ENCODE measurements at regions not wholly inside any gene's neighbourhood (a gene's known extent, or its start where the extent isn't known, plus 50 kb on each side); places are given as distances from the start of the nearest gene placed in this dataset.

DNA sequence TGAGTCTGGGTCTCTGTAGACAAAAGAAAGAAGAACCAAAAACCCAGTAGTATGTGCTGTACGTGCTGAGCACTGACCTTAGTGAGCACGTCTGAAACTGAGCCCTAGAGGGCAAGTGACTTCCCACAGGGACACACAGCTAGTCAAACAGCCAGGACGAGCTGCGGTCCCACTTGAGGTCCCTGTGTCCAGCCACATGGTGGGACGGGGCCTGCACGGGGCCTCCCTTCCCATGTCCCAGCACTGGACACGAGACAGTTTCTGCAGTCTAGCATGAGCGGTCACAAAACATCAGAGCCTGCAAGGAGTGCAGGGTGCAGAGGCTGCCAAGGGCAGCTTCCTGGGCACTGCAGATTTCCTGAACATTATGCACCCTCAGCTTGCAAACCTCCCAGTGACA, 121.6 kb downstream of the NCOR2 start:
- no peak for DNase-seq (ENCODE audit: low read depth in 3 of 3, low spot score in 1 of 3)

GRCh38 chr12:124445121-124445718, 122.2 kb downstream of the NCOR2 start:
- DNase-seq (ENCODE audit: low read depth in 3 of 3, low spot score in 1 of 3): no peak

- no peak for DNase-seq (ENCODE audit: low read depth in 3 of 3, low spot score in 1 of 3)
Measured at GRCh38 chr12:124443931-124444712, 123.3 kb downstream of the NCOR2 start.

- no peak for DNase-seq (ENCODE audit: low read depth in 3 of 3, low spot score in 1 of 3)
Measured at GRCh38 chr12:124442772-124443445, 124.5 kb downstream of the NCOR2 start.

DNA sequence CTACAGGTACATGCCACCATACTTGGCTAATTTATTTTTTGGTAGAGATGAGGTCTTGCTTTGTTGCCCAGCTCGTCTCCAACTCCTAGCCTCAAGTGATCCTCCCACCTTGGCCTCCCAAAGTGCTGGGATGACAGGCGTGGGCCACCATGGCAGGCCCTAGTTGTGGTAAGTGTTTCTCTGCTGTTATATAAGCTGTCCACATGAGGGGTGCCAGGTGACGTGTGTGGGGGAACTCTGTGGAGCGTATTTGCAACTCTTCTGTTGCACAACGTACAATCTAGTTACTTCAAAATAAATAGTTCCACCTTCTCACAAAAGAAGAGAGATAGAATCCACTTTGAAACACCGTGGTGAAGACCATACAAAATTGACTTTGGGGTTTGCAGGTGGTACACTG, 125.1 kb downstream of the NCOR2 start:
- no peak for DNase-seq (ENCODE audit: low read depth in 3 of 3, low spot score in 1 of 3)

DNA sequence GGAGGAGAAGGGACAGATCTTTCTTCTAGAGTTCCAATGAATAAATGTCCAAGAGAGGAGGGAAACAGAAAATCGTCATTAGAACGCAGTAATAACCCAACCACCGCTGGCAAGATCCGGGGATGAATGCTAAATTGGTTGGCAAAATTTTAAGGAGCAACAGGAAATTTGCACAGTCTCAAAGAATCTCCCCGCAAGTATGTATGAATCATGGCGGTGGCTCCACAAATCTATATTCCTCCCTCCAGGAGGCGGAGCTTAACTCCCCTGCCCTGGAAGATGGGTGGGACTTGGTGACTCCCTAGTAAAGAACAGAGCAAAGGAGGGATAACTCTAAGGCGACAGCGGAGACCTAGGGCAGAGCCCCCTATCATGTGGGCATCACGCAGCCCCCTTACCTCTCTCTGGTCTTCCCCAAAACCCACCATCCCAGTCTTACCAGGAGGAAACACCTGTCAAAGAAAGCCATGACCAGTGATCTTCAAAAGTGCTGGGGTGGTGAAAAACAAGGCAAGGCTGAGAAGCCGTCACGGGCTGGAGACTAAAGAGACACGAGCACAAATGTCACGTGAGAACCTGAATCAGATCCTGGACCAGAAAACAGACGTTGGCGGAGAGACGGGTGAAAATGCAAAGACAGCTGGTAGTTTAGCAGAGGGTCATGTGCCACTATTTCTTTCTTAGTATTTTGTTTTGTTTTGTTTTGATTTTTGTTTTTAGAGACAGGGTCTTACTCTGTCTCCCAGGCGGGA, 125.8 kb downstream of the NCOR2 start:
- no peak for DNase-seq (ENCODE audit: low read depth in 3 of 3, low spot score in 1 of 3)

- no peak for DNase-seq (ENCODE audit: low read depth in 3 of 3, low spot score in 1 of 3)
Measured at GRCh38 chr12:124440841-124441381, 126.5 kb downstream of the NCOR2 start.

DNA sequence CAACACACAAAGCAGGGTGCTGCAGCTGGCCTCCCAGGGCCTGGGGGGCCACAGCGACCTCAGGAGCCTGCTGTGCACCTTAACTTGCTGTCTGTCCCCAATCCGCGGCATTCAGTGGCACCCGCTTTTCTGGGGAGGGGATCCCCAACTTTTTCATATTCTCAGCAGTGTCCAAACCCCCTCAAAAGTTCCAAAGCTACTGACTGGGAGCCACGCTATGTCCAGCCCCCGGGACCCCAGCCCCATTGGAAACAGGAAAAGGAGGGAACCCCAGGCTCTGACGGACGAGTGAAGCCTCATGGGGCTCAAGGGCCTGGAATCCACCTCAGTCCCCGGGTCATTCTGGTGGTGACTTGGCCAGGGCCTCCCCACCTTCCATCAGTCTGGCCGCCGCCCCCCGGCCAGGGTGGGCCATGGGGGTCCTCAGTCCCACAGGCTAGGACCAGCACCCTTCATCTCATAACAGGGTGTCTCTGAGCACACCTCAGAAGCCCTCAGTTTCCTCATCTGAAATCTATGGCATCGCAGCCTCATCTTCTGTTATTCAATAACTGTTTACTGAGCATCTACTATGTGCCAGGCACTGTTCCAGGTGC, 127.3 kb downstream of the NCOR2 start:
- no peak for DNase-seq (ENCODE audit: low read depth in 3 of 3, low spot score in 1 of 3)

DNA sequence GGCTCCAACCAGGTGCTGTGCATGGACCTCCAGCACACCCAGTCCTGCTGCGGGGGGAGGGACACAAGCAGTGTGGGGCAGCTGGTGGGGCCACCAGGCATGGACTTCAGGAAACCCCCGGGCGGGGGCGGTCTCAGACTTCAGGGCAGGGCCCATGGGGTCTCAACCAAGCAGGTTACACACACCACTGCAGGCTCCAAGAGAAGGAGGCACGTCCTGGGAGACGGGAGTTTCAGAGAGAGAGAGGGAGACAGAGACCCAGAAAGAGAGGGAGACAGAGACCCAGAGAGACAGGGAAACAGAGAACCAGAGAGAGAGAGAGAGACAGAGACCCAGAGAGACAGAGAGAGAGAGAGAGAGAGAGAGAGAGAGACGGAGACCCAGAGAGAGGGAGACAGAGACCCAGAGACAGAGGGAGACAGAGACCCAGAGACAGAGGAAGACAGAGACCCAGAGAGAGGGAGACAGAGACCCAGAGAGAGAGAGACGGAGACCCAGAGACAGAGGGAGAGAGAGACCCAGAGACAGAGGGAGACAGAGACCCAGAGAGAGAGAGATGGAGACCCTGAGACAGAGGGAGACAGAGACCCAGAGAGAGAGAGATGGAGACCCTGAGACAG, 128.9 kb downstream of the NCOR2 start:
- DNase-seq (ENCODE audit: low read depth in 3 of 3, low spot score in 1 of 3): no peak

DNA sequence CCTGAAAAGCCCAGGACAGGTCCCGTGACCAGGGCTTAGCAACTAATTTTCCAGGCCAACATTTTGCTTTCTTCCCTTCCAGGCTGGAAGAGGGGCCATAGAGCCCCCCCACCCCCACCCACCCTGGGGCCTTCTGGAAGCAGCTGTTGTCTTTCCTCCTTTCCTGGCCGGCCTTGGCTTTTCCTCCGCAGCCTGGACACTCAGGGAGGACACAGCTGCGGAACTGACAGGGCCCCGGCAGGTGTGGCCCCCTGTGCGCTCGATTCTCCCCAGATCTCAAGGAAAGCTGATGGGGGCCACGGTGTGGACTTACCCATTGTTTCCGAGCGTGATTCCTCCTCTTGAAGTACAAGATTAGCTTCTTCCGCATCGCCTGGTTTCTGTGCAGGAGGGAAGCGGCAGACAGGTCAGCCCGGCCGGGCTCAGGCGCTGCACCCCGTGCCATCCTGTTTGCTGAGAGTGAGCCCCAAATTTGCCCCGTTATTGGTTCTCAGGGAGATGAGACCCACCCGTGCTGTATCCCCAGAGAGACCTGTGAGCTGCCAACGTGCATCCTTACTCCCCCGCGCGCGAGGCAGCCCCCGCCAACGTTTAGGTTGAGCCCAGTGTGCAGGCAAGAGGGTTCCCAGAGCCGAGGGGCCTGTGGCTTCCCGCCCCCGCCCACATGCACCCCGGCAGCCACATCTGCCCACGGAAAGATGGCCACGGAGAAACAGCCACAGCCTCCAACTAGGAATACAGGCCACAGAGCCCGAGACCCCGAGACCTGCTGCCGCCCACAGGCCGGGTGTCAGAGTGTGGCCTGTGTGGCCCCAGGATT, 129.6 kb downstream of the NCOR2 start:
- DNase-seq (ENCODE audit: low read depth in 3 of 3, low spot score in 1 of 3): no peak

DNA sequence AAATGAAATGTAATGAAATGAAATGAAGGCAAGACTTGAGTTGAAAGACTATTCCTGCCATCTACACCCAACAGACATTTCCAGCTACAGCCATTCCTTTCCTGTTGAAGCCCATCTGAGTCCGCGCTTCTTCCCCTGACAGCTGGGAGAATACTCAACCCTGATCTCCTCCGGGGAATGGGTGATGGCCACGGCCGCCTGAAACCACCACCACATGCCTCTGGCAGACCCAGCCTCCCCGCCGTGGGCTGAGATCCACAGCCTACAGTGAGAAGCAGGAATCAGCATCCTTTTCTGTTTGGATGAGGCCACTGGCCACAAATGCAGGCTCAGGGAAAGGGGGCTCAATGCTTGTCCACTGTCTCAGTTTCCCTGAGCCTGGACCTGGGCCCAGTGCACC, 130.3 kb downstream of the NCOR2 start:
- DNase-seq (ENCODE audit: low read depth in 3 of 3, low spot score in 1 of 3): no peak

DNA sequence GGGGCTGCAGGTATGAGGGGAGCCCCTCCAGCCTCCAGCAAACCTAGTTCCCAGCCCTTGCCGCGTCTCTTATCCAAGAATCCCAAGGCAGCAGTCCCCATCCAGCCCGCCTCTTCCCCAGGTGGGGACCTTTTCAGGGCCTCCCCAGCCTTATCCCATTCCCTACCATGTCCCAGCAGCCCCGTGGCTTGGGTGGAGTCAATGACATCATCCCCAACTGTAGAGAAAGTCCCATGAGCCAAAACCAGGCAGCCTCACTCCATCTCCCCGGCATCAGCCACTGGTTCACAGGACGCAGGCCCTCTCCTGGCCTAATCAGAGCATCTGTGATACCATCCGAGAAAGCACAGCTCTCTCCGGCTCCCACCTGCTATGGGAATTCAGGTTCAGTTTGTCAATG, 131.0 kb downstream of the NCOR2 start:
- no peak for DNase-seq (ENCODE audit: low read depth in 3 of 3, low spot score in 1 of 3)

DNA sequence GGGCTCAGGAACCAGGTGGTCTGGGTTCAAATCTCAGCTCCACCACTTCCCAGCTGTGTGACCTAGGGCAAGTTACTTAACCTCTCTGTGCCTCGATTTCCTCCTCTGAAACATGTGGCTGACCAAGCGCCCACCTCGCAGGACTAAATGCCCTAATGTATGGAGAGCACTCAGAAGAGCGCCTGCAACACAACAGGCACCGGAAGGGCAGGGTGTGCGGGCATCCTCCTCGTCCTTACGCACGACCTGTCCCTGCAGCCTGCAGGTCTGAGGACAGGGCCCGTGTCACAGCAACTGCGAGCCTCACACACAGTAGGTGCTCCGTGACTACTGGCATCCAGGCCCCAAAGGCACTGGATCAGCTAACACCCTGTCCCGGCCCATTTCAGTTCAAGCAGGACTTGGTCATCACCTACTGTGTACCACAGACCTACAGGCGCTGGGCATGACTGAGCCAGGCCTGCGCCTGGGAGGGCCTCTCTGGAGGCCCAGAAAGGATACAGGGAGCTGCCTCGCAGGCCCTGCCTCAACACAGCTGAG, 131.5 kb downstream of the NCOR2 start:
- no peak for DNase-seq (ENCODE audit: low read depth in 3 of 3, low spot score in 1 of 3)

- no peak for DNase-seq (ENCODE audit: low read depth in 3 of 3, low spot score in 1 of 3)
Measured at GRCh38 chr12:124434951-124435805, 132.2 kb downstream of the NCOR2 start.

DNA sequence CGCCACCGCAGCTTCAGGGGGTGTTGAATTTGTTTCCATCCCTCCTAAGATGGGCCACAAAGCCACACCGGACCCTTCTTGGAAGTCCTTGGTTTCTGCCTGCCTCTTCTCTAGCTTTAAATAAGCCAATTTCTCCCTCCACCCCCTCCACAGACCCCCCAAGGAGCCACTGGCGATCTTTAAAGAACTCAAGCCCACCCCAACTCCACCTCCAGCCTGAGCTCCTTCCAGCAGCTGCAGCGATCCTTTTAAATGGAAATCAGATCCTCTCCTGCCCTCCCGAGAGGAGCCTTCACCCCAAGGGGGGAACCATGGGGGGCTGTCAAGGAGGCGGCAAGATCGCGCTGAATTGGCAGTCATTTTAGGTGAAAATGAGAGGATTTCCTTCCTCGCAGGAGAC, 133.1 kb downstream of the NCOR2 start:
- DNase-seq (ENCODE audit: low read depth in 3 of 3, low spot score in 1 of 3): no peak

- DNase-seq (ENCODE audit: low read depth in 3 of 3, low spot score in 1 of 3): no peak
Measured at GRCh38 chr12:124433879-124434278, 133.5 kb downstream of the NCOR2 start.

- no peak for DNase-seq (ENCODE audit: low read depth in 3 of 3, low spot score in 1 of 3)
Measured at GRCh38 chr12:124433147-124433874, 134.1 kb downstream of the NCOR2 start.

GRCh38 chr12:124432376-124432775, 135.0 kb downstream of the NCOR2 start:
- no peak for DNase-seq (ENCODE audit: low read depth in 3 of 3, low spot score in 1 of 3)

All from stimulated activated CD4-positive, alpha-beta T cell treated with anti-CD3 and anti-CD28 coated beads, TNF-alpha, amount 100 ng/mL, for 1 hour (primary cell).